ENCODE measurements at regions not wholly inside any gene's neighbourhood (a gene's known extent, or its start where the extent isn't known, plus 50 kb on each side); places are given as distances from the start of the nearest gene placed in this dataset.

- TF ChIP-seq, protein P1, sequence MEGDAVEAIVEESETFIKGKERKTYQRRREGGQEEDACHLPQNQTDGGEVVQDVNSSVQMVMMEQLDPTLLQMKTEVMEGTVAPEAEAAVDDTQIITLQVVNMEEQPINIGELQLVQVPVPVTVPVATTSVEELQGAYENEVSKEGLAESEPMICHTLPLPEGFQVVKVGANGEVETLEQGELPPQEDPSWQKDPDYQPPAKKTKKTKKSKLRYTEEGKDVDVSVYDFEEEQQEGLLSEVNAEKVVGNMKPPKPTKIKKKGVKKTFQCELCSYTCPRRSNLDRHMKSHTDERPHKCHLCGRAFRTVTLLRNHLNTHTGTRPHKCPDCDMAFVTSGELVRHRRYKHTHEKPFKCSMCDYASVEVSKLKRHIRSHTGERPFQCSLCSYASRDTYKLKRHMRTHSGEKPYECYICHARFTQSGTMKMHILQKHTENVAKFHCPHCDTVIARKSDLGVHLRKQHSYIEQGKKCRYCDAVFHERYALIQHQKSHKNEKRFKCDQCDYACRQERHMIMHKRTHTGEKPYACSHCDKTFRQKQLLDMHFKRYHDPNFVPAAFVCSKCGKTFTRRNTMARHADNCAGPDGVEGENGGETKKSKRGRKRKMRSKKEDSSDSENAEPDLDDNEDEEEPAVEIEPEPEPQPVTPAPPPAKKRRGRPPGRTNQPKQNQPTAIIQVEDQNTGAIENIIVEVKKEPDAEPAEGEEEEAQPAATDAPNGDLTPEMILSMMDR (IDR thresholded peaks at IDR 0.05; ENCODE audit: low read depth, low read length, missing input control) = no peak
- TF ChIP-seq, protein P2, sequence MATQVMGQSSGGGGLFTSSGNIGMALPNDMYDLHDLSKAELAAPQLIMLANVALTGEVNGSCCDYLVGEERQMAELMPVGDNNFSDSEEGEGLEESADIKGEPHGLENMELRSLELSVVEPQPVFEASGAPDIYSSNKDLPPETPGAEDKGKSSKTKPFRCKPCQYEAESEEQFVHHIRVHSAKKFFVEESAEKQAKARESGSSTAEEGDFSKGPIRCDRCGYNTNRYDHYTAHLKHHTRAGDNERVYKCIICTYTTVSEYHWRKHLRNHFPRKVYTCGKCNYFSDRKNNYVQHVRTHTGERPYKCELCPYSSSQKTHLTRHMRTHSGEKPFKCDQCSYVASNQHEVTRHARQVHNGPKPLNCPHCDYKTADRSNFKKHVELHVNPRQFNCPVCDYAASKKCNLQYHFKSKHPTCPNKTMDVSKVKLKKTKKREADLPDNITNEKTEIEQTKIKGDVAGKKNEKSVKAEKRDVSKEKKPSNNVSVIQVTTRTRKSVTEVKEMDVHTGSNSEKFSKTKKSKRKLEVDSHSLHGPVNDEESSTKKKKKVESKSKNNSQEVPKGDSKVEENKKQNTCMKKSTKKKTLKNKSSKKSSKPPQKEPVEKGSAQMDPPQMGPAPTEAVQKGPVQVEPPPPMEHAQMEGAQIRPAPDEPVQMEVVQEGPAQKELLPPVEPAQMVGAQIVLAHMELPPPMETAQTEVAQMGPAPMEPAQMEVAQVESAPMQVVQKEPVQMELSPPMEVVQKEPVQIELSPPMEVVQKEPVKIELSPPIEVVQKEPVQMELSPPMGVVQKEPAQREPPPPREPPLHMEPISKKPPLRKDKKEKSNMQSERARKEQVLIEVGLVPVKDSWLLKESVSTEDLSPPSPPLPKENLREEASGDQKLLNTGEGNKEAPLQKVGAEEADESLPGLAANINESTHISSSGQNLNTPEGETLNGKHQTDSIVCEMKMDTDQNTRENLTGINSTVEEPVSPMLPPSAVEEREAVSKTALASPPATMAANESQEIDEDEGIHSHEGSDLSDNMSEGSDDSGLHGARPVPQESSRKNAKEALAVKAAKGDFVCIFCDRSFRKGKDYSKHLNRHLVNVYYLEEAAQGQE (IDR thresholded peaks at IDR 0.05) = no peak
- TF ChIP-seq YY1 (IDR thresholded peaks at IDR 0.05) = no peak
- TF ChIP-seq GABPA (IDR thresholded peaks at IDR 0.05 in 1 of 2, conservative IDR thresholded peaks at IDR 0.05 in 1 of 2) = no peak
- TF ChIP-seq RAD21 (IDR thresholded peaks at IDR 0.05) = no peak
- no peak for TF ChIP-seq SP1 (IDR thresholded peaks at IDR 0.05)
- no peak for TF ChIP-seq HNF4A (conservative IDR thresholded peaks at IDR 0.05)
- no peak for TF ChIP-seq NR2F2 (IDR thresholded peaks at IDR 0.05)
- TF ChIP-seq EGR1 (IDR thresholded peaks at IDR 0.05; ENCODE audit: low read depth in 2 of 2) = no peak
- no peak for TF ChIP-seq JUND (IDR thresholded peaks at IDR 0.05)
- TF ChIP-seq MAX (IDR thresholded peaks at IDR 0.05) = no peak
Measured at GRCh38 chr6:148619891-148620290, 126.9 kb upstream of the UST start.
